Suprapubic skin (tissue), 4 donors: ENCODE measurements at regions not wholly inside any gene's neighbourhood (a gene's known extent, or its start where the extent isn't known, plus 50 kb on each side); places are given as distances from the start of the nearest gene placed in this dataset.

Experiments used
- POLR2A ChIP-seq, 2 donors: fragments of 450-650 bp; IDR thresholded peaks; one replicate each; pipeline ENCODE4 v1.6.1; 2017; ENCODE audit warnings: antibody characterized with exemption in 2 of 2, mild to moderate bottlenecking in 2 of 2, moderate library complexity in 2 of 2
- POLR2AphosphoS5 ChIP-seq, 3 donors: sonication (generic); formaldehyde crosslinking; IDR thresholded peaks; one replicate each; pipeline ENCODE4 v1.6.1; 2017; ENCODE audit warnings: antibody characterized with exemption in 3 of 3
- TF ChIP-seq, protein P1 (sequence below), 2 donors: fragments of 200-600 bp in 1 of 2; fragments of 450-650 bp in 1 of 2; sonication (generic) in 1 of 2; IDR thresholded peaks; one replicate each; pipeline ENCODE4 v1.5.1; 2016 to 2019; ENCODE audit warnings: antibody characterized with exemption in 2 of 2, mild to moderate bottlenecking in 1 of 2, moderate library complexity in 1 of 2

DNA sequence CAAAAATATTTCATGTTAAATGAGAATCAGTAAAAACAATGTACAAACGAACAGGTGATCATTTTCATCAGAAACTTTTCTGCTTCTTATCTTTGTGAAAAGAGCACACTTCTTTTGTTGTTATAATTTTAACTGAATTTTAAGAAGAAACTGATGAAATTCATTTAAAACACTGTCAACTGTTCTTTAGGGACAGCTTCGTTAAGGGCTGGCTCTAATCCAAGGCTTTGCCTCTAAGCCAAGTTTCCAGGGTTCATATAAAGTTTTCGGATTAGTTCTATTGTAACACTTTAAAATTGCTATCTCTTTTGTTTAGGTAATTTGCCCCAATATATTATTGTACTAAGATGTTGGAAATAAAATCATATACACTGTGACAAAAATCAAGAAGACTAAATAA, 559.2 kb downstream of the TUSC1 start:
- TF ChIP-seq, protein P1, sequence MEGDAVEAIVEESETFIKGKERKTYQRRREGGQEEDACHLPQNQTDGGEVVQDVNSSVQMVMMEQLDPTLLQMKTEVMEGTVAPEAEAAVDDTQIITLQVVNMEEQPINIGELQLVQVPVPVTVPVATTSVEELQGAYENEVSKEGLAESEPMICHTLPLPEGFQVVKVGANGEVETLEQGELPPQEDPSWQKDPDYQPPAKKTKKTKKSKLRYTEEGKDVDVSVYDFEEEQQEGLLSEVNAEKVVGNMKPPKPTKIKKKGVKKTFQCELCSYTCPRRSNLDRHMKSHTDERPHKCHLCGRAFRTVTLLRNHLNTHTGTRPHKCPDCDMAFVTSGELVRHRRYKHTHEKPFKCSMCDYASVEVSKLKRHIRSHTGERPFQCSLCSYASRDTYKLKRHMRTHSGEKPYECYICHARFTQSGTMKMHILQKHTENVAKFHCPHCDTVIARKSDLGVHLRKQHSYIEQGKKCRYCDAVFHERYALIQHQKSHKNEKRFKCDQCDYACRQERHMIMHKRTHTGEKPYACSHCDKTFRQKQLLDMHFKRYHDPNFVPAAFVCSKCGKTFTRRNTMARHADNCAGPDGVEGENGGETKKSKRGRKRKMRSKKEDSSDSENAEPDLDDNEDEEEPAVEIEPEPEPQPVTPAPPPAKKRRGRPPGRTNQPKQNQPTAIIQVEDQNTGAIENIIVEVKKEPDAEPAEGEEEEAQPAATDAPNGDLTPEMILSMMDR (IDR thresholded peaks at IDR 0.05) = no peak
- TF ChIP-seq POLR2A (IDR thresholded peaks at IDR 0.05) = no peak
- no peak for TF ChIP-seq POLR2AphosphoS5 (IDR thresholded peaks at IDR 0.05)
